GM12878 (cell line): ENCODE measurements at regions not wholly inside any gene's neighbourhood (a gene's known extent, or its start where the extent isn't known, plus 50 kb on each side); places are given as distances from the start of the nearest gene placed in this dataset.

Source experiments
- SPI1 ChIP-seq: IDR thresholded peaks from 2 replicates; pipeline ENCODE4 v1.6.1; 2011; ENCODE audit warnings: low read depth, mild to moderate bottlenecking, low read length, moderate library complexity, borderline replicate concordance; ENCODE audit not compliant: insufficient read depth
- WRNIP1 ChIP-seq: IDR thresholded peaks from 2 replicates; pipeline ENCODE4 v1.6.1; 2011; ENCODE audit warnings: low read depth, low read length, improper control_type of control experiment, borderline replicate concordance

GRCh38 chr2:128415779-128416061 is 97.1 kb upstream of the HS6ST1 start:
- TF ChIP-seq SPI1 = no peak
- TF ChIP-seq WRNIP1 = no peak
